ENCODE measurements at regions not wholly inside any gene's neighbourhood (a gene's known extent, or its start where the extent isn't known, plus 50 kb on each side); places are given as distances from the start of the nearest gene placed in this dataset.
"Not testable (repeated sequence)": the region's sequence is repeated elsewhere in the genome, so short reads cannot be mapped to it uniquely, and the experiment has no call there.

DNA sequence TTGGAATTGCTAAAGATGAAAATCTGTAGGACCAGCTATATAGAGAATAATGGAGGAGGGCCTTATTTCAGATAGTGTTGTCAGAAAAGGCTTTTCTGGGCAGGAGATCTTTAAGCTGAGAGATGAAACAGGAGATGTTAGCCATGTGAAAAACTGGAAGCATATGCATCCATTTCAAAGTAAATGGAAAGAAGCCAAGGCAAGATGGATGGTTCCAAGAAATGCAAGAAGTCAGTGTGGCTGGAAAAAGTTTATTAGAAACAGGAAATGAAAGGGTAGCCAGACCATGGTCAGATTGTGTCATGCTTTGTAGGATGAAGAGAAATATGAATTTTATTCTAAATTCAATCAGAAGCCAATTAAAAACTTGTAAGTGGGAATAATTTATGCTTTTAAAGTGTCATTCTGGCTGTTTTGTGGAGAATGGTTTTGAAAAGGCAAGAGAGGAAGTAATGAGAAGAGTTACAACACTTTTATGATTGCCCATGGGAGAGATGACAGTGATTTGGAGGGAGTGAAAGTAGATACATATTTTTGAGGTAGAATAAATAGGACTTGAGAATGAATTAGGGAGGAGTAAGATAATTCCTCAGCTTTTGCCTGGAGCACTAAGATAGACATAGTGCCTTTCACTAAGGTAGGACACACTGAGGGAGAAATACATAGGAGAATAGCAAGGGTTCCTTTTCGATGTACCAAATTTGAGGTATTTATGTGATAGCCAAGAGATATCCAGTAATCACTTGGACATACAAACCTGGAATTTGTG, 620.1 kb downstream of the HTR1B start:
- DNase-seq (ENCODE audit: low read depth), result no peak

DNA sequence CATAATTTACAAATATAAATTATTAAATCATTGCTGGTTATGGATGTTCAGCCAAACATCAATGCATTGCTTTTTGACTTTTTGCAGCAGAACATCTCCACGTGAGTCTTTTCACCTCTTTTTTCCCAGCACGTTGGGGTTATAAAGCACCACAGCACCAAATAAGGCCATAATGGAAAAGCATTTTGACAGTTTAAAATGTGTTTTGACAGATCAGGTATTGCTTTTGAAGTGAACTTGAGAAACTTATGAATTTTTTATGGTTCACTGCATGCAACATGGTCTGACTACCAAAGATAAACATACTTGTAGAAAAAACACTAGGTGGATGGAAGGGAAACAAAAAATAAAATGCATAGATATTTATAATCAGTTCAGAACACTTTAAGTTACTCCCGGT, 622.4 kb downstream of the HTR1B start:
- DNase-seq (ENCODE audit: low read depth), result no peak

DNA sequence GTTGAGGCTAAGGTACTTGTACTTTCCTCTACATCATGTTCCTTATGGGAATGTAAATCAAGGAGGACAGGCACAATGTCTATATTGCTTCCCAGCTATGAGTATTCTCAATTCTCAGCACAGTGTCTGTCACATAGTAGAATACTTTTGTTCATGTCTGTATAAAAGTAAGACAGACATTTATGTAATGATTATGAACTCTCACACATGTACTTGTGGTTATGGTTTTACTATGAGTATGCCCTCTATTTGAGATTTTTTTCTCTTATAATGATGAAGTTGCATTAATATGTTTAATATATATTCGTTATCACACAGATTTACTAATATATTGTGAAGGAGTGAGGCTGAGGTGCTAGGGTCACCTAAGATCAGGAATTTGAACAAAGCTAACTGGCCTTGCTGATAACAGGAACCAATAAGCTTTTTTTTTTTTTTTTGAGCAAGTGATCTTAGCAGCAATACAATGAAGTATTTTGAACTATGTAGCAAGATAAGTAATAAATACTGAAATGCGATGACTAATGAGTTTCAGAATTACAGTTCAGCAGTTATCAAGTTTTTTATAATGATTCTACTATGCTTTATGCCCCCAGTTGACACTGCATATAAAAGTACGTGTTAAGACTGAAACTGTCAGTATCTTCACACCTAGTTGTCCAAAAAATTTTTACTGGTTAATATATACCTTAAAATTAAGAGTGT, 623.1 kb downstream of the HTR1B start:
- DNase-seq (ENCODE audit: low read depth), result no peak

DNA sequence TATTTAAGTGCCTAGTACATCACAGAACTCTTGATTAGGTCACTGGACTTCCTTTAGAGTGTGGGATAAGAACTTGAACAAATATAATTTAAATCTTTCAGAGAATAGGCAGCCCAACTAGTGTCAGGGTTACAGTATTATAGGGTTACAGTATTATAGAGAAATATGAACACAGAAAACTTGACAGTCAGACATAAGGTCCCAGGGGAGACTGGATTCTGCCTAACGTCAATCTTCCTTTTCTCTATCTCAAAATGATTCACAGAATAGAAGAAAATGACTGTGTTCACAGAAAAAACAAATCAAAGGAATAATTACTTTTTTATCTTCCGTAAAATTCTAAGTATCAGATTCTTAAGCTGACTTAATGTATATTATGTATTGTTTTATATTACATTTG, 623.8 kb downstream of the HTR1B start:
- no peak for DNase-seq (ENCODE audit: low read depth)

DNA sequence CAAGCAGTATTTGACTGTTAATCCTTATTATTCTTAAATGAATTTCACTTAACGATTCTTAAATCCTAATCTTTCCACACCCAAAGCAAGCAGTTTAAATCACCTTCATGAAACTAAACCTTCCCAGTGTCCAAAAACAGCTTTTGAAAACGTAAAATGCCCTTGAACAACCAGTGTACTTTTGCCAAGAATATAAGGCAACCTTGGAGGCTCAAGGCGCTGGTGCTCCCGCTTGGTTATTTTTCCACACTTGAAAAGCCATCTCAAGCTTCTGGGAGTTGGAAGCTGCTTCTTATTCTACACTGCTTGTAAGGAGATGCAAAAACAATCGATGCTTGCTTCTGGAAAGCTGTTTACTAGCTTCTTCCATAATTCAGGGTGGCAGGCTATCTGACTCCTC, 625.7 kb downstream of the HTR1B start:
- DNase-seq (ENCODE audit: low read depth), result no peak

DNA sequence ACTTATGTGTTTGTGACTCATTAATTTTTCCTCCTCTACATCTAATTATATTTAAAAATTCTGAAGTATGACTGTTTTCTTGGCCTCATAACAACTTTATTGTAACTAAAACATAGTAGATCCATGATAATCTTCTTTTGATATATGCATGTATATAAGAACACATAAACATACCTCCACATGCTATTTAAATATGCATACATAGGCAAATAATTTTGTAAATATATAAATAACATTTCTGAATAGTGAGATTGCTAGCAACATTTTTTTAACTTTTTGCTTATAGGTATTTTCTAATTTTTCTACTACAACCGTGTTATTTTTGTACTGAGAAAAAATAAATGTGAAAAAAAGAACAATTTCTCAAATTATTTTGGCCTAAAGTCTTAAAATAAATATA, 627.6 kb downstream of the HTR1B start:
- no peak for DNase-seq (ENCODE audit: low read depth)

DNA sequence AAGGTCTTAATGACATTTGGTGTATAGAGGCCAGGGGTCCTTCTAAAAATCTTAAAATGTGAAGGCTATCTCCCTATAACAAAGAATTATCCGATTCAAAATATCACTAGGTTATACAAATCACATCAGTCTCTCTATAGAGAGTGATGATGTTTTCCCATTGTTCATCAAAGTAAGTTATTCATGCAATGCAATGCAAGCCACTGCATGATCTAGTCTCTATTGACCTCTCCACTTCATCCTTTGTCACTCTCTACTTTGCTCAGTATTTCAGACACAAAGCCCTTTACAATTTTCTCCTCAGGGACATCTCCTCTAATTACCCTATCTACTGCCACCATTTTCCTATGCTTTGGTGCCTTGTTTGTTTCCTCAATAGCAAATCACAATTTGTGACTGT, 628.0 kb downstream of the HTR1B start:
- DNase-seq (ENCODE audit: low read depth), result no peak

DNA sequence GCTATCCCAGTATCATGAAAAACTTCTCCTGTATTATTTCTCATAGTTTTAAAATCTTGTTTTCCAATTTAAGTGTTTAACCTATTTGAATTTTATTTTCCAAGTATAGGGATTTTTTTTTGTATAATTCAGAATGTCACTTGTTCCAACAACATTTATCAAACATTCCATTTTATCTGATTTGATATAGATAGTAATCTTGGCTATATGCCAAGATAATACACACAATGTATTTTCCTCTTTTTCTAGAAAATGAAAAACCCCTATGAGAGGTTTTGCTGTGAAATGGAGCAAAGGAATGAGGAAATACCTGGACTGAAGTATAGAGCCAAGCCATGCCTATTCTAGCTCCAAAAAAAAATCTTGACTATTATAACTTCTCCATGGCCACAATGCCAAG, 628.9 kb downstream of the HTR1B start:
- DNase-seq (ENCODE audit: low read depth), result no peak

DNA sequence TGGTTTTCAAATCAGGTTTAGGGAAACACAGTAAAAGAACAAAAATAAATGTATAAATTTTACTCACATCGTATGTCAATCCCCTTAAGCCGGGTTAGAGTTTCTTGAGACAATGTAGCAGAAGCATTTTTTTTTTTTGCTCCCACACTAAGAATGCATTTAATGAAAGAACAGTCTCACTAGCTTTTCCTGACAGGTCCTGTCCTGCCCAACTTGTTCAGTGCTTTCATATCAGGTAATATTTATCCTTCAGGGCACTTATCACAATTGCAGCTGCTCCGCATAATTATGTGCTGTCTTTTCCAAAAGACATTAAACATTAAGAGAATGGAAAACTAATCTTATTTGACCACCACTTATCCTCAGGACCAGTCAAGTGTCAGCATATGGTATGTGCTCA, 632.0 kb downstream of the HTR1B start:
- no peak for DNase-seq (ENCODE audit: low read depth)

DNA sequence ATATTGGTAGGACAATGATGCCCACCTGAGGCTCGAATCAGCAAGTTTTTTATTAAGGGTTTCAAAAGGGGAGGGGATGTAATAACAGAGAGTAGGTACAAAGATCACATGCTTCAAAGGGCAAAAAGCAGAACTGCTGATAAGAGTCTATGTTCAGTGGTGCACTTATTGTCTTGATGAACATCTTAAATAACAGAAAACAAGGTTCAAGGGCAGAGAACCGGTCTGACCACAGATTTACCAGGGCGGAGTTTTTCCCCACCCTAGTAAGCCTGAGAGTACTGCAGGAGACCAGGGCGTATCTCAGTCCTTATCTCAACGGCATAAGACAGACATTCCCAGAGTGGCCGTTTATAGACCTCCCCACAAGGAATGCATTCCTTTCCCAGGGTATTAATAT, 639.7 kb downstream of the HTR1B start:
- not testable (repeated sequence) for DNase-seq (ENCODE audit: low read depth)

DNA sequence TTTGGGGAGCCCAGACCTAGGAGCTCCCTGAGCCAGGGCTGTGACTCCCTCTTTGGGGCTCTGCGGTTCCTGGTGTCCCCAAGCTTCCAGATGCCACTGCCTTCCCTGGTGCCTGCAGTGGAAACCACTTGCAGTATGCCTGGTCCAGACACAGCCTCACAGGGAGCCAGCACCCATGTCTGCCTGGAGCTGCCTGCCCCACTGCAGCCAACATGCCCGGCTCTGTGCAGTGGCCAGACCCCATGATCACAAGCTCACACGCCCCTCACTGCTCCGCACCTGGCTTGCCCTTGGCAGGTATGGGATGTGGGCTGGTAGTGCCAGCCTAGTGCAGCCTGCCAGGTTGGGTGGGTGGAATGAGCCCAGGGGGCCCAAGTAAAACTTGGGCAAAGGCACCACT, 644.8 kb downstream of the HTR1B start:
- no peak for DNase-seq (ENCODE audit: low read depth)

DNA sequence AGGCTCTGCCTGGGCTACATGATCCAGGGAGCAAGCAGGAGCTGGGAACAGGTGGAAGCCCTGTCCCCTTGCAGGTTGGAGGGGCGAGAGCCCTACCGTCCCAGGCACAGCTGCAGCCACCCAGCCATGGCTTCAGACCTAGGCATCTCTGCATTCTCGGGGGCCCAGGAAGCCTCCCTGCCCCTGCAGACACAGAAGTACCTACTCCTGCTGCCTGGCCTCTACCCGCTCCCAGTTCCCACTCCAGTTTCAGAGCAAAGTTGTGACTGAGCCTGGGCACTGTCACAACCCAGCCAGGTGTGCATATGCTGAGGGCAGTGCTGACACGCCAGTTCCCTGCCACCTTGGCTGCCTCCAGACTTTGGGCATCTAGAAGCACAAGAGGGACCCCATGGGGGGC, 645.9 kb downstream of the HTR1B start:
- no peak for DNase-seq (ENCODE audit: low read depth)

DNA sequence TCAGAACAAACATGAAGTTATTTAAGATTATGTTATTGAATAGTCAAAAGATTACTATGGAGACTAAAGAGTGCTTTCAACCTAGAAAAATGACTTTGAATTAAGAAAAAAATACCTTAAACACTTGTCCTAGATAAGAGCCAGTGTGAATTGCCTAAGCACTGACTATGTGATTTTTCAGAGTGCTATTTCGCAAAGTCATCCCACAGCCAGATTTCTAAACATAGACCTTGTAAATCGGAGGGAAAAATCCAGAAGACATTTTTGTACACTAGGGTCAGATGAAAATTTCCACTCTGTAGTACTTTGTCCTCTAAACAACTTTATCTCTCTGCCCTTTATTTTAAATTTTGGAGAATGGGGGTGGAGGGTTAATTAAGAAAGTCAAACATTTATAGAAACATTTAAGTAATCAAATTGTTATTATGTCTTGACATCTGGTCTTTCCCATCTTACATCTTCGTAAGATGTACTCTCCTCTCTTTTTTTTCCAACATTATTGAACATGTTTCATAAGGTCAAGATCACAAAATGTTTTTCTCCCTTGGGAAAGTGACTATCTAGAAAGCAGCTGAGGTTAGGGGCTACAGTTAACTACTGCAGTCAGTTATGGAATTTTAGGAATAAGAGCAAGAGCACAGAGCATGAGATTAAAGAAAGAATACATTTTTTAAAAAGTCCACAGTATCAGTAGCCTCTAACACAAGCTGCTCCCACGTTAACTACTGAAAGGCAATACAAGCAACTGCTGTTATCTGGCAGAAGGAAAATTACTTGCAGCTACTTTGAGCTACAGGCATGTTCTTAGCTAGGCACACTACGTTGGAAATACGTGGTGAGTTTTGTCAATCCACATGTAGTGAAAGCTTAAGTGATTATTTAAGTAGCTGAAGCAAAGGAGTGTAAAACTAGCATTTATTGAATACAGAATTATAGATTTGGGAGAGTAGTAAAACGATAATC, 648.5 kb downstream of the HTR1B start:
- no peak for DNase-seq (ENCODE audit: low read depth)

DNA sequence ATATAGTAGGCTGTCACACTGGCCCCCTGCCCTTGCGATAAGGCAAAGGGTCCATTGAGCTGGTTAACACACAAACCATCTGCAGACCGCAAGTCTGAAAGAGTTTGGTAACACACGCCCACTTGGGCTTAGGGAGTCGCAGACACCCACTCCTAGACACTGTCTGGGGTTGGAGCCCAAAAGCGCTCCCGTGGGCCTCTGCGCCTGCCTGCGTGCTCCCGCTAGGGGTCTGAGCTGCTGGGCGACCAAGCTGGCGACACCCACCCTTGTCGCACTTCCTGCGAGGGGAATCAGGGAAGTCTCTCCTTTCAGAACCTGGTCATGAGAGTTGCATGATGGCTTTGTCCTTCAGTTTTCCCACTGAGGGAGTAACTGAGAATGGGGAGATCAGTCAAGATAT, 653.0 kb downstream of the HTR1B start:
- DNase-seq (ENCODE audit: low read depth), result no peak

DNA sequence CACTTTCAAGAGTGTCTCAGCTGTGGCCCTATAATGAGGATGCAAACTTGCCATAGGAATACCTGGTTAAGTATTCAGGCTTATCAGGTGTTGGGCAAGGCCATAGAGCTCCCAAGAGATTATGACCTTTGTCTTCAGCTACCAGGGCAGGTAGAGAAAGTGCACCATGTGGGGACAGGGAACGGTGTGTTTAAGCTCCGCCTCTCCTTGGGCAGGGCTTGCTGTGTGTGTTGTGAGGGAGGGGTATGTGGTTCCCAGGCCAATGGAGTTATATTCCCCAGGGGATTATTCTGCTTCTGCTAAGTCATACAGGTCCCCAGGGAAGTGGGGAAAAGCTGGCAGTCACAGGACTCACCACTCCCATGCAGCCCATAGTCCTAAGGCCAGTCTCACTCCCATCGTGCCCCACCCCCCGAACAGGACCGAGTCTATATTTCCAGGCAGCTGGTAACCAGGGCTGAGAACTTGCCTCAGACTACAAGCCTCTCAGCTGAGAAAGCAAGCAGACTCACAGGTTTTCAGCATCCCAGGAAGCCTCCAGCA, 660.2 kb downstream of the HTR1B start:
- no peak for DNase-seq (ENCODE audit: low read depth)

DNA sequence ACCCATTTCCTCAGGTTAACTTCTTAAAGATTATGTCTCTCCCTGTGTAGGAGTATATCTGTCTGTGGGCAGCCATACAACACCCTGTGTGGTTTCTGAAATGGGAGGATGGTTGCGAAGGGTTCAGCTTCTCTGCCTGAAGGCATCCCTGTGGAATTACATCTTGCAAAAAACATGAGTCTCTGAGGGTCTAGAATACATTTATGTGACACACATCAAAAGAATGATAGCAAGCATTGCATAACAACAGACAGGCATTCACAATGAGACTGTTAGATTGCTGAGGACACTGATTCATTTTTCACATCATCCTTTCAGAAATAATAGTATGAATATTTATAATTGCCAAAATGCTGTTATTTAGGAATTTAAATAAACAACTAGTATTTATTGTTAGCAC, 670.9 kb downstream of the HTR1B start:
- DNase-seq (ENCODE audit: low read depth), result peak; percentile 42

DNA sequence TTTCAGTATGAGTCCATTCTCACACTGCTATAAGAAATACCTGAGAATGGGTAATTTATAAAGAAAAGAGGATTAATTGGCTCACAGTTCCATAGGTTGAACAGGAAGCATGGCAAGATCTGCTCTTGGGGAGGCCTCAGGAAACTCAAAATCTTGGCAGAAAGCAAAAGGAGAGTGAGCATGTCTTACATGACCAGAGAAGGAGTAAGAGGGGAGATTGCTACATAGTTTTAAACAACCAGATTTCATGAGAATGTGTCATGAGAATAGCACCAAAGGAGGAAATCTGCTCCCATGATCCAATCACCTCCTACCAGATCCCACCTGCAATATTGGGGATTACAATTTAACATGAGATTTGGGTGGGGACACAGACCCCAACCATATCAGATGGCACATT, 672.4 kb downstream of the HTR1B start:
- no peak for DNase-seq (ENCODE audit: low read depth)

DNA sequence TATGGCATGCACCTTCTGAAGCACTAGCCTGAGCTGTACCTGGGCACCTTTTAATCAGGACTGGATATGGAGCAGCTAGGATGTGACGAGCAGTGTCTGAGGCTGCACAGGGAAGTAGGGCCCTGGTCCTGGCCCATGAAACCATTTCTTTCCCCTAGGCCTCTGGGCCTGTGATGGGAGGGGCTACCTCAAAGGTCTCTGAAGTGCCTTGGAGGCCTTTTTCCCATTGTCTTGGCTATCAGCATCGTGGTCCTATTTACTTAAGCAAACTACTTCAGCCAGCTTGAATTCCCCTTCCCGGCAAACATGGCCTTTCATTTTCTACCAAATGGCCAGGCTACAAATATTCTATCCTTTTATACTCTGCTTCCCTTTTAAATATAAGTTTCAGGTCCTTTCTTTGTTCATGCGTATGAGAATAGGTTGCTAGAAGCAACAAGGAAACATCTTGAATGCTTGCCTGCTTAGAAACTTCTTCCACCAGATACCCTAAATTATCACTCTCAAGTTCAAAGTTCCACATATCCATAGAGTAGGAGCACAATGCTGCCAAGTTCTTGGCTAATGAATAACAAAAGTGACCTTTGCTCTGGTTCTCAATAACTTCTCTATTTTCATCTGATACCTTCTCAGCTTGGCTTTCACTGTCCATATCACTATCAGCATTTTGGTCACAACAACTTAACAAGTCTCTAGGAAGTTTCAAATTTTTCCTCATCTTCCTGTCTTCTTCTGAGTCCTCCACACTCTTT, 673.1 kb downstream of the HTR1B start:
- DNase-seq (ENCODE audit: low read depth), result no peak

DNA sequence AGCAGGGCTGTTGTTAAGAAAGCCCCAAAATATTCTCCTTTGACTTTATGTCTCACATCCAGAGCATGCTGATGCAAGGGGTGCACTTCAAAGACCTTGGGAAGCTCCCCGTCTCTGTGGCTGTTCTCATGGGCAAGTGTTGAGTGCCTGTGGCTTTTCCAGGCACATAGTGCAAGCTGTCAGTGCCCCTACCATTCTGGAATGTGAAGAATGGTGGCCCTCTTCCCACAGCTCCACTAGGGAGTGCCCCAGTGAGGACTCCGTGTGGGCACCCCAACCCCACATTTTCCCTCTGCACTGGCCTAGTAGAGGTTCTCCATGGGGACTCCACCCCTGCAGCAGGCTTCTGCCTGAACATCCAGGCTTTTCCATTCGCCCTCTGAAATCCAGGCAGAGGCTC, 673.7 kb downstream of the HTR1B start:
- DNase-seq (ENCODE audit: low read depth), result no peak

DNA sequence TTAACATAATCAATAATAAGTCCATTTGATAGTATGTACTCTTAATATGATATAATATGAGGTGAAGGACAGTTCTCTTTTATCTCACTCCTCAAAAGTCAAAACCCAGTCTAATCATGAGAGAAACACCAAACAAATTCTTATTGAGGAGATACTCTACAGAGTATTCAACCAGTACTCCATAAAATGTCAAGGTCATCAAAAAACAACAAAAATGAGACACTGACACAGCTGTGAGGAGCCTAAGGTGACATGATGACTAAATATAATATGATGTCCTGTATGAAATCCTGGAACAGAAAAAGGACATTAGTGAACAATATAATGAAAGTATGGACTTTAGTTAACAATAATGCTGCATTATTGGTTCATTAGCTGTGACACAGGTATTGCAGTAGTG, 675.1 kb downstream of the HTR1B start:
- DNase-seq (ENCODE audit: low read depth), result no peak

DNA sequence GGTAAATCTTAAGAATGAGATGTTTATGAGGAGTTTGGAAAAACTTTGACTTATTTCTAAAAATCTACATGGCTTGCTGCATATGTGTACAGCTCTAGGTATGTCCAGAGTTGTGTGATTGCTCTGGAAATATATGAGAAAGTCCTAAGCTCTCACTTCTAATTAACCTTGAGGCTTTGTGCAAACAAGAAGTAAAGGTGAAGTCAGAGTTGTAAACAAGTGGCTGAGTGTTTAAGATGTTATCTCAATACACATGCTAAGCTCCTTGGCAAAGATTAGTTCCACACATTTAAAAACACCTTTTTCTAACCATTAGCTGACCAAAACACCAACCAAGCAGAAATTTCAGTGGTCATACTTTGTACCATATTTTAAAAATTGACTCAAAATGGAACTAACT, 684.2 kb downstream of the HTR1B start:
- DNase-seq (ENCODE audit: low read depth), result no peak

DNA sequence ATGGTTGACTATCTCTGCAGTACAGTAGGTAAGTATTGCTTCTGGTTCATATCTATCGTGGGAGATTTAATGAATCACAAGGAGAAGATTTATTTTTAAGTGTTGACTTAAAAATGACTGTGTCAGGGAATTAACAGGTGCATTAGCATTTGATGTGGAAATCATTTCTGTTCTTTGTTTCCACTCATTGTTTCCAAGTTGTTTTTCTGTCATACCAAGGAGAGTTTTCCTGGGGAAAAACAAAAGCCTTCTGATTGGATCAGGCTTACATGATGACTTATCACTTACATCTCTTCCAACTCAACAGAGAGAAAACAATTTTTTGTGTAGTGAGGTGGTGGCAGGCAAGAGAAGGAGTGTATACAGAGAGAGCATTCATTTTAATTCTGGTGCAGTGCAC, 686.4 kb downstream of the HTR1B start:
- DNase-seq (ENCODE audit: low read depth), result no peak

All from EH (cell line).